Tibial nerve (tissue), 4 donors: ENCODE measurements at regions not wholly inside any gene's neighbourhood (a gene's known extent, or its start where the extent isn't known, plus 50 kb on each side); places are given as distances from the start of the nearest gene placed in this dataset.

Experiments
- DNase-seq, 2 donors: peaks; one replicate each; pipeline ENCODE4 v3.0.0-alpha.2; 2019; ENCODE audit warnings: low spot score in 2 of 2
- H3K27ac ChIP-seq, 4 donors: fragments of 200-600 bp; sonication (generic) in 3 of 4; one replicate each; pipeline ENCODE4 v1.5.1; 2017 to 2019; ENCODE audit warnings: mild to moderate bottlenecking in 1 of 4
- H3K27me3 ChIP-seq, 2 donors: fragments of 200-600 bp; sonication (generic) in 1 of 2; one replicate each; pipeline versions ENCODE4 v1.5.1 to v1.6.0; 2017 to 2019
- H3K36me3 ChIP-seq, 3 donors: fragments of 200-600 bp; sonication (generic); one replicate each; pipeline ENCODE4 v1.5.1; 2018 to 2019
- H3K4me1 ChIP-seq, 4 donors: fragments of 200-600 bp; sonication (generic) in 3 of 4; one replicate each; pipeline ENCODE4 v1.5.1; 2017 to 2019
- H3K4me3 ChIP-seq, 4 donors: fragments of 200-600 bp; sonication (generic) in 3 of 4; one replicate each; pipeline ENCODE4 v1.5.1; 2017 to 2019; ENCODE audit warnings: mild to moderate bottlenecking in 1 of 4, moderate library complexity in 1 of 4
- H3K9me3 ChIP-seq, 4 donors: fragments of 200-600 bp; sonication (generic) in 3 of 4; one replicate each; pipeline ENCODE4 v1.5.1; 2017 to 2019
- CTCF ChIP-seq, 5 experiments: fragments of 200-600 bp in 3 of 5; fragments of 450-650 bp in 2 of 5; sonication (generic) in 3 of 5; IDR thresholded peaks; one replicate each; pipeline ENCODE4 v1.5.1; 2016 to 2019; ENCODE audit warnings: antibody characterized with exemption in 5 of 5, mild to moderate bottlenecking in 3 of 5, moderate library complexity in 2 of 5
- EP300 ChIP-seq, 2 donors: sonication (generic); formaldehyde crosslinking; IDR thresholded peaks; one replicate each; pipeline ENCODE4 v1.6.1; 2017; ENCODE audit warnings: antibody characterized with exemption in 2 of 2, mild to moderate bottlenecking in 1 of 2
- POLR2A ChIP-seq, 2 donors: fragments of 450-650 bp; IDR thresholded peaks; one replicate each; pipeline ENCODE4 v1.6.1; 2017; ENCODE audit warnings: antibody characterized with exemption in 2 of 2, mild to moderate bottlenecking in 2 of 2, moderate library complexity in 2 of 2
- WGBS, 2 donors: methylation state at CpG; one replicate each; pipeline ENCODE4 v1.1.5; 2018; 5-methylcytosine and 5-hydroxymethylcytosine counted together

DNA sequence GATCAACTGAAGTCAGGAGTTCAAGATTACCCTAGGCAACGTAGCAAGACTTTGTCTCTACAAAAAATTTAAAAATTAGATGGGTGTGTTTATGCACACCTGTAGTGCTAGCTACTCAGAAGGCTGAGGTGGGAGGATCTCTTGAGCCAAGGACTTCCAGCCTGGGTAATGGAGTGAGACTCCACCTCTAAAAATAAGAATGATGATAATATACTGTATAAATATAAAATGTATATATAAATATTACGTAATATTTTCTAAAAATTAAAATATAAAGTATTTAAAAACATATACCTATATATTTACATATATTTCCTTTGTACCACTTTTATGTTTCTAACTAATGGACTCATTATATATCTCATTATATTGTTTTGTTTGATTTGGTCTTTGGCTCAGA lies 409.5 kb upstream of the REG3G start:
- H3K9me3 ChIP-seq: no peaks in the 10 kb centered on the region
- H3K4me3 ChIP-seq: no peak overlapping the region
- no peaks in the 10 kb centered on the region for H3K27me3 ChIP-seq
- H3K36me3 ChIP-seq: no peaks in the 10 kb centered on the region
- DNase-seq: no peak
- 82 to 91% methylated on average over 2 of the region's 2 CpGs for WGBS, 2 donors
- TF ChIP-seq POLR2A (IDR thresholded peaks at IDR 0.05) (no peak), CTCF (IDR thresholded peaks at IDR 0.05) (no peak), EP300 (IDR thresholded peaks at IDR 0.05) (no peak)
- no peak overlapping the region for H3K27ac ChIP-seq
- no peaks in the 10 kb centered on the region for H3K4me1 ChIP-seq

GRCh38 chr2:78634425-78634824 lies 391.1 kb upstream of the REG3G start:
- WGBS, 2 donors: 44% methylated on average over 2 of the region's 2 CpGs
- Histone ChIP-seq H3K27ac (no peak overlapping the region), H3K9me3 (no peaks in the 10 kb centered on the region), H3K4me3 (no peak overlapping the region), H3K36me3 (no peaks in the 10 kb centered on the region), H3K4me1 (no peaks in the 10 kb centered on the region), H3K27me3 (no peaks in the 10 kb centered on the region)
- no peak for TF ChIP-seq POLR2A (IDR thresholded peaks at IDR 0.05)
- no peak for TF ChIP-seq CTCF (IDR thresholded peaks at IDR 0.05)
- TF ChIP-seq EP300 (IDR thresholded peaks at IDR 0.05): no peak
- no peak for DNase-seq

DNA sequence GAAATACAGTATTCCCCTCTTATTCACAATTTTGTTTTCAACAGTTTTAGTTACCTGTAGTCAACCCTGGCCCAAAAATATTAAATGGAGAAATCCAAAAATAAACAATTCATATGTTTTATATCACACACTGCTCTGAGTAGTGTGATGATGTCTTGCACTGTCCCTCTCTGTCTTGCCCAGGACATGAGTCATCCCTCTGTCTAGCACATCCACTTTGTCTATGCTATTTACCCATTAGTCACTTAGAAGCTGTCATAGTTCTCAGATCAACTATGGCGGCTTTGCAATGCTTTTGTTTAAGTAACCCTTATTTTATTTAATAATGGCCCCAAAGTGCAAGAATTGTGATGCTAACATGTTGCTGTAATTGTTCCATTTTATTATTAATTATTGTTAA lies 380.6 kb upstream of the REG3G start:
- Histone ChIP-seq H3K36me3 (no peaks in the 10 kb centered on the region), H3K27ac (no peak overlapping the region), H3K4me1 (no peaks in the 10 kb centered on the region), H3K9me3 (no peaks in the 10 kb centered on the region), H3K27me3 (no peaks in the 10 kb centered on the region), H3K4me3 (no peak overlapping the region)
- WGBS, 2 donors: 61 to 80% methylated on average over 1 of the region's 1 CpG
- no peak for DNase-seq
- TF ChIP-seq EP300 (IDR thresholded peaks at IDR 0.05): no peak
- TF ChIP-seq CTCF (IDR thresholded peaks at IDR 0.05): no peak
- no peak for TF ChIP-seq POLR2A (IDR thresholded peaks at IDR 0.05)

- Histone ChIP-seq H3K36me3 (no peaks in the 10 kb centered on the region), H3K27me3 (no peaks in the 10 kb centered on the region), H3K9me3 (no peaks in the 10 kb centered on the region), H3K4me1 (no peaks in the 10 kb centered on the region), H3K27ac (no peak overlapping the region), H3K4me3 (no peak overlapping the region)
- WGBS, 2 donors: 53 to 60% methylated on average over 5 of the region's 5 CpGs
- no peak for DNase-seq
- TF ChIP-seq CTCF (IDR thresholded peaks at IDR 0.05) (no peak), POLR2A (IDR thresholded peaks at IDR 0.05) (no peak)
Measured at GRCh38 chr2:78646533-78647364, 378.8 kb upstream of the REG3G start.

DNA sequence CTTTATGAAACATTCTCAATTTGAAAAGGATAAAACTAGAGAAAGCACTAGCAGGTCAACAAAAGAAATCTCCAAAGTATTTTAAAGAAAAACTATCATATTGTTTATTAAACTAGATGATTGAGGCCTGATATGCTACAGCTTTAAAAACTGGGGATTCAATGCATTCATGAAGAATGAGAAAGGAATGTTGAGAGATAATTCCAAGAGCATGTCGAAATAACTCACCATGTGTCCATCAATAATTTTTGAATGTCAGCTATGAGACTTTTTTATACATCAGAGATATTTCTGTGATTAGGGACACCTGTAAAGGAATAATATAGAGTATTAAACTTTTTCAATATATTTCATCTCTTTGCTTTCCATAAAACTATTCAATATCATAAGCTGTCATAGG lies 376.9 kb upstream of the REG3G start:
- no peak for DNase-seq
- TF ChIP-seq EP300 (IDR thresholded peaks at IDR 0.05) (no peak), POLR2A (IDR thresholded peaks at IDR 0.05) (no peak), CTCF (IDR thresholded peaks at IDR 0.05) (no peak)
- Histone ChIP-seq H3K9me3 (no peaks in the 10 kb centered on the region), H3K27ac (no peak overlapping the region), H3K27me3 (no peaks in the 10 kb centered on the region), H3K4me1 (no peaks in the 10 kb centered on the region), H3K4me3 (no peak overlapping the region), H3K36me3 (no peaks in the 10 kb centered on the region)
- WGBS, 2 donors: 35 to 41% methylated on average over 1 of the region's 1 CpG
